HG03039 (cell line): ENCODE measurements at regions not wholly inside any gene's neighbourhood (a gene's known extent, or its start where the extent isn't known, plus 50 kb on each side); places are given as distances from the start of the nearest gene placed in this dataset.

Source experiments
- ATAC-seq: cut with Tn5 transposase; IDR thresholded peaks from one replicate; pipeline ENCODE4 v1.9.1; 2021; ENCODE audit warnings: mild to moderate bottlenecking, moderate library complexity; ENCODE audit not compliant: unreplicated experiment

DNA sequence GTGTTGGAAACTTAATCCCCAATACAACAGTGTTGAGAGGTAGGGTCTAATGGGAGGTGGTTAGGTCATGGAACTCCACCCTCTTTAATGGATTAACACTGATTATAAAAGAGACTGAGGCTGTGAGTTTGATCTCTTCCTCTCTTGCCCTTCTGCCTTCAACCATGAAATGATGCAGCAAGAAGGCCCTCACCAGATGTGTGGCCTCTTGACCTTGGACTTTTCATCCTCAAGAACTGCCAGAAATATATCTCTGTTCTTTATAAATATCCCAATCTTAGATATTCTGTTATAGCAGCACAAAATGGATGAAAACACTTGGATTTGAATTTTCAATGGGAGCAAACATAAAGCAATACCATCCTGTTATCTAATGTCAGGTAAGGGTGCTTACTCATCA is 67.6 kb downstream of the NMUR2 start:
- no peak for ATAC-seq

DNA sequence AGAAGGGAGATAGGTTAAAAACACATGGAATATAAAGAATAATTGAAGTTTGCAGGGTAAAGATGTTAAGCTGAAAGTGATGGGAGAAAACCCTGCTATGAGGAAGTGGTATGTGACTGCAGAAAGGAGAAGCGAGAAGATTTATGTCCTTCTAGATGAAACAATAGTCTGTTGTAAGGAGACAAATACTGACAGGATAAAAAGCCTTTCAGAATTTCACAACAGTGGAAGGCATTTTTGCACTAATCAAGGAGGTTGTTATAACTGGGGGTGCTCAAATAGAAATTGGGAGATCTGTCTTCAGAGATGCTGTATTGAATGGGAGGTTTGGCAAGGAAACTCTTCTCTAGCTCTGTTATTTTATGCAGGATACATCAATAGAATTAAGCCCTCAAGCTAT is 69.6 kb downstream of the NMUR2 start:
- ATAC-seq, result no peak

DNA sequence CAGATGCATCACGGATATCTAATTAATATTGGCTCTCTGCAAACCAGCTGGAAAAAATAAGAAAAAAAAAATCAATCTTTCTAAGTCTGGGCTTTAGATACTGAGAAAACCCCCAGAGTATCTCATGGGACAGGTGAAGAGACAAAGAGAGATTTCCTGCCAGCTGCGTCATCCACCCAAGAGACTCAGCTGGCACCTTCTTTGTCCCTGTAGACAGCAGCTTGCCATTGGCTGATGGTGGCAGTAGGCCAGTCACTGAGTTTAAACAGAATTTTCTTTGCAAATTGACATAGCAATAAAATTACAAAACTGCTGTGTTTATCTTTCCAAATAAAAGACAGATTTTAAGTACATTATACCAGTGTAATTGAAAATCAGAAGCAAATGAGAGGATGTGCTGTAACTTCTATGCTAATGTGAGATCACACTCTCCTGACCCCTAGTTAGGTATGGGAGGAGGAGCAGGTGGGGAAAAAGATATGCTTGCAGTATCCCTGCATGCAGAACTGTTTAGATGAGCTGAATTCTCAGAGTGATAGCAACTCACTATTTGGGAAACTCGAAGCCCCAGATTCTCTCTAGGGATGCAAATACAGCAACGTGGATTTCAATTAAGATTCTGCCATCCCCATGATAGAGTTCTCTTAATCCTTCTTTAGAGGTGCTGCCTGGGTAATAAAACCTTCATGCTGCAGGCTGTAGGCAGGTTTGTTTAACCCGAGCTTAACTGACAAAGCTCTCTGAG is 72.2 kb downstream of the NMUR2 start:
- ATAC-seq, result no peak

DNA sequence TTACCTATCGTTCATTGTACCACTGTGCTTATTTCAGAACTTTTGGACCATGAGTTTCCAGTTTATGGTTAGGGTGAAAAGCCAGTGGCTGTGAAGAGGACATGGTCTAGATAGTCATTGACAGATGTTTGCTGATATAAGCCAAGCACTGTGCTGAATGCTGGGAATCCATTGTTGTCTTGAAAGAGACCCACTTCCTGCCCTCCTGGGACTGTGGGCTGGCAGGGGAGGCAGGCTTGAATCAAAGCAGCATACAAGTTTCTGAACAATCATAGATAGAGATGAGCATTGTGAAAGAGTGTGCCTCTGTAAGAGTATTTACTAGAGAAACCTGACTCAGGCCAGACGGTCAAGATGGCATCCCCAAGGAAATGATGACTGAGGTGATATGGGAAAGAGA is 73.4 kb downstream of the NMUR2 start:
- no peak for ATAC-seq

DNA sequence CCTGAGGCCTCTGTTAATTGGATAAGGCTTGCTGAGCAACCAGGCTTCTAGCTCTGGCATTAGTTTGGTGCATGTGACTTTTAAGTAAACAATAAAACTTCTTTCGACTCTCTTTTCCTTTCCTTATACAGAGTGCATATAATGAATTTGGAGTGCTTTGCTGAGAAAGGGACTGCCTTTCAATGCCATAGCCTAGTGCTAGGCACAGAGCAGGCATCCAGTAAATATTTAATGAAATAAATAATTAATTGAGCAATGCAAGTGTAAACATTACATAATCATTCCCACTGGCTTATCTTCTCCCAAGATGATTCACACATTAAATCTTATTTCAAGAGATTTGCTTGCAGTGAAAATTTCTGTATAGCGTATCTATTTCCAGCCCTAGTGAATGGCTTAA is 74.1 kb downstream of the NMUR2 start:
- ATAC-seq, result no peak

DNA sequence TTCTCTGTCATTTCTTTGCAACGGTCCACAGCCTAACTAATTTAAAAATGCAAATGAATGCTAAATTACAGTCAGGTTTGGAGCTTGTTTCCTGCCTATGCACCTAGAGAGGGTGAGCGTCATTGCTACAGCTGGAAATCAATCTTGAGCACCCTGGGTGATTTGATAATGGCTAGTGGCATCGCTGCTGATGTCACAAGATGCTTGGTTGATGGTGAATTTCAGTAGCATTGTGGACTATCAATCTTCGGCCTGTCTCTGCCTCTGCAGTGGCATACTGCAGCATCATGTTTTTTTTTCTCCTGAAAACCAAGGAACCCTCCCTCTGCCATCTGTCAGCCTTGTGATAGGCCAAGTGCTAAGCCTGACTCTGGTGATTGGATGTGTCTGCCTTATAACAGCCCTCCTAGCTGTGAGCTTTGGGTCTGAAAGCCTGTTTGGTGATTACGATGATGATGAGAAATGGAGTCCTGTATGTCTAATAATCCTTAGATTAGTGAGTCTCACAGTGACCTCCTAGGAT is 75.3 kb downstream of the NMUR2 start:
- ATAC-seq, result no peak

- no peak for ATAC-seq
These were observed 75.9 kb downstream of the NMUR2 start for GRCh38 chr5:152329207-152329606.

GRCh38 chr5:152315942-152316341 is 89.1 kb downstream of the NMUR2 start:
- no peak for ATAC-seq

DNA sequence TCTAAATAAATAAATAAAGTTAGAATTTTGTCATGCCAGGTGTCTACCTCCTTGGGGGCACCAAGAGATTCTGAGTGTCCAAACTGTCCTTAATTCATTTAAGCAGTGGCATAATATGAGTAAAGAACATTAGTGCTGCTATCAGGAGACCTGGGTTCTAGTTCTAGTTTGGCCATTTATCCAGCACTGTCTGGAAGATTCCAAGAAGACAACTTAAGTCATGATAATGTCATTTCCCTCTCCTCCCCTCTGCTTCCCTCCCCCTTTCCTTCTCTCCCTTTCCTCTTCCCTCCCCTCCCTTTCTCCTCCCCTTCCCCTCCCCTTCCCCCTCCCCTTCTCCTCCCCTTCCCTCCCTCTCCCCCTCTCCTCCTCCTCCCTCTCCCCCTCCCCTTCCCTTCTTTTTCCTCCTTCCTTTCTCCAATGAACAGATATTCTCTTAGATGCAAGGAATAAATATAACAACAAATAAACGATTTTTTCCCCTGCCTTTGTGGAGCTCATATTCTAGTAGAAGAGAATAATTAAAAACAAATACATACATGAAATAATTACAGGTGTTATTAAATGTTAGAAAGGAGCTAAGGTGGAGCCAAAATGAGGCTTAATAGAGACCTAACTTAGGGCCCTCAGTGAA is 90.8 kb downstream of the NMUR2 start:
- ATAC-seq, result no peak

- no peak for ATAC-seq
These were observed 95.1 kb downstream of the NMUR2 start for GRCh38 chr5:152309926-152310450.

- no peak for ATAC-seq
These were observed 98.7 kb downstream of the NMUR2 start for GRCh38 chr5:152306386-152306785.

DNA sequence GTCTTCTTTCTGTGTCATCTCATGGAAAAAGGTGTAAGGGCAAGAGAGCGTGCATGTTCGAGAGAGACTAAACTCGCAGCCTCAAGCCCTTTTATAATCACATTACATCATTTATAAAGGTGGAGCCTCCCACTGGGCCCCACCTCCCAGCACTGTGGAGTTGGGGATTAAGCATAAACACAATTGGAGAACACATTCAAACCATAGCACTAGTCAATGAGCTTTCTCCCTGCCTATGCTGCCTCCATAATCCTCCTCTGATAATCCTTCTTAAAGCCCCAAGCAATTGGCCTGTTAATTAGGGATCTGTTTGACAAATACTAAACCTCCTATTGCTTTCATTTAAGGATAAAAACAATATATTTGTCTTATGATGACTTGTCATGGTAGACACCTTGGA is 99.6 kb downstream of the NMUR2 start:
- no peak for ATAC-seq

DNA sequence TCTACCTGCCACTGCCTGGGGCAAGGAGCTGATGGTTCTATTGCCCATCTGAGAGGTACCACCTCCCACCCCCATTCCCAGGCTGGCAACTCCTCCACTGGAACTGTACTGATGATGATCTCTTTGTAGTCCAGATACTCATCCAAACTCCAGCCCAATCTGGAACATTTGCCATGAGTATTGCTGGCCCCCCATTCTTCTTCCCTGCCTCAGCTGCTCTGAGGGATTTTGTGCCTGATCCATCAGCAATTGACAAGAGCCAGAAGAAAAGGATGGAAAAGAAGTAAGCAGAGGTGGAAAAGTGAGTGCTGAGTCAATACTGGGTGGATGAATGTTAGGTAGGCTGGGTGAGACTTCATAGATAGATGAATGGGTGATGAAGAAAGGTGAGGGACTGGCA is 101.2 kb downstream of the NMUR2 start:
- no peak for ATAC-seq

- ATAC-seq, result no peak
These were observed 107.2 kb downstream of the NMUR2 start for GRCh38 chr5:152297866-152298265.

DNA sequence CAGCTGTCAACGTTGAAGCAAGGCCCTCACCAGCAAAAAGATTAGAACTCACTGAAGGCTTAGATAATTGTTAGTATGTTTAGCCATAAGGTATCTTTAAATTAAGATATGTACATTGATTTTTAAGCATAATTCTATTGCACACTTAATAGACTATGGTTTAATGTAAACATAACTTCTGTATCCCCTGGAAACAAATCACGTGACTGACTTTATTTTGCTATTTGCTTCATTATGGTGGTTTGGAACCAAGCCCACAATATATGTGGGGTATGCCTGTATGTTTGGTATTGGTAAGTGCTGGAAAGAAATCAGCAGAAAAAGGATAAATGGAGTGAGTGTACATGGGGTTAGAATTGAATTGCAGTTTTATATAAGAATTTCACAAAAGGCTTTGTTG is 111.9 kb downstream of the NMUR2 start:
- ATAC-seq, result no peak

DNA sequence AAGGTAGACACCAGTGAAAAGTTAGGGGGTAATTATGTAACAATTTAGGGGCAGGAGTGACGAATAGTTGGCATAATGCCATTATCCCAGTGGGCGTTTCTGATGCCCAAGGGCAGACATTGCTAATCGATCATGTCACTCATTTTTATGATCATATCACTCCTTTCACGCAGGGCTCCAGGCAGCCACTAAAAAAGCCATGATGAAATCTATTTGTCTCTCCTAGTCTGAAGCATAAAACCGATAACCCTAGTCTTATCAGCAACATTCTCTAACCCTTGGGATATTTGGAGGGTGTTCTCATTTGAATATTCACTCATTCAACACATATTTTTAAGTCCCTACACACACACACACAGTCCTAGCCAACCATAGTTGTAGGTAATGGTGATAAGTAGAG is 114.9 kb downstream of the NMUR2 start:
- no peak for ATAC-seq

GRCh38 chr5:152288917-152289595 is 116.0 kb downstream of the NMUR2 start:
- no peak for ATAC-seq

GRCh38 chr5:152288499-152288898 is 116.6 kb downstream of the NMUR2 start:
- ATAC-seq, result no peak

GRCh38 chr5:152285764-152286163 is 119.3 kb downstream of the NMUR2 start:
- ATAC-seq, result no peak

DNA sequence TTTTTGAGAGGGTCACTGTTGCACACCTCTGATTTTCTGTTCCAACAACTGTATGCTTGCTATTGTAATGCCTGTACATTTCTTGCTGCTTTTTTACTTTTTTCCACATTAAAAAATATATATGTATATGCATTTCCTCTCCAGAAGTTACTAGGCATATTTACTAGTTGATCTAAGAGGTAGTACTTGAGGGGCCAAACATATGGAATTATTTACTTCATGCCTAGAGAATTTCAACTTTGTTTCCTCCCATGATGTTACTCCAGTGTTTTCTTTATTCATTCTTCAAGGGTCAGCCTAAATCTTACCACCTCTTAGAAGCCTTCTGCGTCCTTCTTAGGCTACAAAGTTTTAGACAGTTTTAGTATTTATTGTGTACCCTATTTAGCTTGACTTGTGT is 122.7 kb downstream of the NMUR2 start:
- no peak for ATAC-seq

GRCh38 chr5:152277936-152278335 is 127.1 kb downstream of the NMUR2 start:
- no peak for ATAC-seq

GRCh38 chr5:152274224-152274623 is 130.9 kb downstream of the NMUR2 start:
- ATAC-seq, result no peak
